Endothelial cell of umbilical vein (primary cell): ENCODE measurements at regions not wholly inside any gene's neighbourhood (a gene's known extent, or its start where the extent isn't known, plus 50 kb on each side); places are given as distances from the start of the nearest gene placed in this dataset.

Experiments used
- CTCF ChIP-seq, 2 donors: IDR thresholded peaks; 1 replicate in 1 of 2; 2 replicates in 1 of 2; pipeline ENCODE4 v1.5.1; 2011; ENCODE audit warnings: low read length in 2 of 2, mild to moderate bottlenecking in 2 of 2, moderate library complexity in 2 of 2, control low read depth in 1 of 2, inconsistent platforms in 1 of 2, low read depth in 1 of 2; ENCODE audit not compliant: insufficient read depth in 1 of 2; ENCODE audit errors: extremely low read depth in 1 of 2
- EZH2 ChIP-seq: IDR thresholded peaks from 2 replicates; pipeline ENCODE4 v1.6.1; 2012; ENCODE audit warnings: borderline replicate concordance, low read depth, mild to moderate bottlenecking, moderate library complexity, low read length, inconsistent platforms; ENCODE audit not compliant: severe bottlenecking
- FOS ChIP-seq: IDR thresholded peaks from 2 replicates; pipeline ENCODE4 v1.6.1; 2011; ENCODE audit warnings: mild to moderate bottlenecking, low read length, moderate library complexity, borderline replicate concordance; ENCODE audit not compliant: insufficient read depth
- GATA2 ChIP-seq: IDR thresholded peaks from 2 replicates; pipeline ENCODE4 v1.7.0; 2011; ENCODE audit warnings: low read depth, mild to moderate bottlenecking, moderate library complexity, mixed read lengths, low read length; ENCODE audit not compliant: insufficient read length, insufficient read depth
- MAX ChIP-seq: IDR thresholded peaks from 2 replicates; pipeline ENCODE4 v1.6.1; 2011; ENCODE audit not compliant: insufficient read depth, insufficient read length
- POLR2A ChIP-seq: IDR thresholded peaks from 2 replicates; pipeline ENCODE4 v1.6.1; 2012; ENCODE audit warnings: low read depth, mild to moderate bottlenecking, control low read depth, low read length
- POLR2AphosphoS5 ChIP-seq: IDR thresholded peaks from 2 replicates; pipeline ENCODE4 v1.6.1; 2012; ENCODE audit warnings: low read depth, mild to moderate bottlenecking, control low read depth, low read length, moderate library complexity; ENCODE audit not compliant: insufficient read depth

- TF ChIP-seq CTCF (IDR thresholded peaks at IDR 0.05; ENCODE audit: extremely low read depth in 1 of 2, insufficient read depth in 1 of 2, low read depth in 1 of 2, low read length in 2 of 2) (no peak), POLR2A (no peak), POLR2AphosphoS5 (no peak), FOS (no peak), EZH2 (no peak), GATA2 (no peak), MAX (no peak)
These were observed 228.2 kb upstream of the CSF3R start for GRCh38 chr1:36710951-36711350.
